Pons (tissue), 1 donor: ENCODE measurements at regions not wholly inside any gene's neighbourhood (a gene's known extent, or its start where the extent isn't known, plus 50 kb on each side); places are given as distances from the start of the nearest gene placed in this dataset.

Source experiments
- DNase-seq: peaks from one replicate; pipeline ENCODE4 v3.0.0-alpha.2; 2016; ENCODE audit warnings: low spot score

DNA sequence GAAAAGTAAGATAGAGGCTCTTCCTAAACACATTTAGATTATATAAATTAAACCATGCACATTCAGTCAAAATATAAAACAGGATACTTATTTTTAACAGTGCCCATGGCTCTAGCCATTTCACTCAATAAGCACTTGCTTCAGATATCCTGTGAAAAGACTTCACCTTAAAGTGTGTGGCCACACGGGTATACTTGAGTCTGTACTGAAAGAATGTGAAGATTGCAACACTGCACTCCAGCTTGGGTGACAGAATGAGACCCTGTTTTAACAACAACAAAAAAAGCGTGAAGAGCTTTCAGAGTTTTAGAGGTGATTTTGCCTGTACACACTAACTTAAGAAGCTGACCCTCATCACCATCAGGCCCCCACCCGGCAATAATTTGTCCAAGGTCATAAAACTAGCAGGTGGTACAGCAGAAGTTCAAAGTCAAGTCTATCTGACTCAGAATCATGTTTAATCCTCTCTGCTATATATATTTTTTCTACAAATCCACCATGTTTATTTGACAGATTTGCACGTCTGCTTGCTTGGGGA lies 203.5 kb upstream of the GUCY1A2 start:
- no peak for DNase-seq

DNA sequence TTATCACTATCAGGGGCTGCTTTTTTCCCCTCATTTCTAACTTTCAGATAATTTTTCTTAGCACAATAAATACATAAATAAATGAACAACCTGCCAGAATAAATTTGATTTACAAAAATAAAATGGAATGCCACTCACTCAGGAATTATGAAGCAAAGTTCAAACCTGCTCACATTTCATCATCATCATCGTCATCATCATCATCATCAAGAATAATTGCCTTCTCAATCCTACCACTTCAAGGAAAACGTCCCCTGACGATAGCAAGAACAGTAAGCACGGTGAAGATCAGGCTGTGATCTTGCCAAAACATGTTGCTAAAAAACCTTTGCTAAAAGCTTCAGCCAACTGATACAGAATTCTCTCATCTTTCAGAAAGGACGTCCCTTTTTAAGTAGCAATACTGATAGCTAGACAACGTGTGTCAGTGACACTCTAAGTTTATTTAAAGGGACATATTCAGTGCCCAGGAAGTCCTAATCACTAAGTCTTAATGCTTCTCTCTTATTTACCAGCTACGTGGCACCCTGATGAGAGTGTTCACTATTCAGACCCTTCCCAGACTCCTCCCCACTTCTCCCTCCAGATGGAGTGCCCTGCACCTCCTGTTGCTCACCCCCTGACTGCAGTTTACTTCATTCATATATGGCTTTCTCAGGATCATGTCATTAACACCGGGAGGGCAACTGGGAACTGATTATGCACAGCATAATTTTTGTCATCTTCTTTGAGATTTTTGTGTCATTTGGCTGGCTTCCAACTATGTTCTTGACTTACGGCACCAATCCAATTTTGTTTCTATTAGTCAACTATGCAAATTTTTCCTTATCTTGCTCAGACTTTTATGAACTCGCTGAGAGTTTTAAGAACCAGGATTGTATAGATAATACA lies 200.1 kb upstream of the GUCY1A2 start:
- no peak for DNase-seq

DNA sequence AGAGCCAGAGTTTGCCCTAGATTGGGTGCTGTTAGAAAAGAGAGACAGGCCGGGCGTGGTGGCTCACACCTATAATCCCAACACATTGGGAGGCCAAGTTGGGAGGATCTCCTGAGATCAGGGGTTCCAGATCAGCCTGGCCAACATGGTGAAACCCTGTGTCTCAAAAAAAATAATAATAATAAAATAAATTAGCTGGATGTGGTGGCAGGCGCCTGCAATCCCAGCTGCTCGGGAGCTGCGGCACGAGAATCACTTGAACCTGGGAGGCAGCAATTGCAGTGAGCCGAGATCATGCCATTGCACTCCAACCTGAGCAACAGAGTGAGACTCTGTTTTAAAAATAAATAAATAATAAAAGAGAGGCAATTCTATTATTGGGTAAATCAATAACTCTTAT lies 199.2 kb upstream of the GUCY1A2 start:
- DNase-seq, result no peak

DNA sequence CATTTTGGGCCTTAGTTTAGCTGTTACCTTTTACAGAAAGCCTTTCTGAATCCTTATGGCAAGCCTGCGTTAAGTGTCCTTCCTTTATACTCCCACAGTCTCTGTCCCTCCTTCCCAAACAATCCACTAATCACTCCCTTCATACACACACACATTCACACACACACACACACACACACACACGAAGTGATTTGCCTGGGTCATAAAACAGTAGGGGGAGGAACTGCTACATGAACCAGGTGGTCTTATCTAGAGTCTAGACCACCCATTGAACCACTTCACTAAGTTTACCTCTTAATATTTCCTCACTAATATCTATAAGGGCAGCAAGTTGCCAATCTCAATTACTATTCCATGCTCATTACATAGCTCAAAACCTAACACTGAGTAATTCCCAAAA lies 196.7 kb upstream of the GUCY1A2 start:
- DNase-seq, result no peak

DNA sequence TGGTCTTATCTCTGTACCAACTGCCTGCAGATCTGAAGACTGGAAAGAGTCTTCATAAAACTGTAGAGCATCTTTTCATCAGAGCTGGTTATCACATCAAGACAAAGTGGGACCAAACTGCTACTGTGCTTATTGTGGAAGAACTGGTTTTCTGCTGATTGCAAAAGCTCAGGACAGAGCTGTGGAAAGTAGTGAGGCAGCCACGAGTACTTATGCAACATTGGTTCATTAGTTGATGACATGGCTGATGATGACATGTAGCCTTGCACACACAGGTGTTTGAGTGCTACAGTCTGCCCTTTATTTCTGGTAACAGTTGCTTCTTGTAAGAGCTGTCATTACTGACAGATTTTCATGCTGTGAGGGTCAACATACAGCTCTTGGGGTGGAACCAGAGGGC lies 185.4 kb upstream of the GUCY1A2 start:
- no peak for DNase-seq

DNA sequence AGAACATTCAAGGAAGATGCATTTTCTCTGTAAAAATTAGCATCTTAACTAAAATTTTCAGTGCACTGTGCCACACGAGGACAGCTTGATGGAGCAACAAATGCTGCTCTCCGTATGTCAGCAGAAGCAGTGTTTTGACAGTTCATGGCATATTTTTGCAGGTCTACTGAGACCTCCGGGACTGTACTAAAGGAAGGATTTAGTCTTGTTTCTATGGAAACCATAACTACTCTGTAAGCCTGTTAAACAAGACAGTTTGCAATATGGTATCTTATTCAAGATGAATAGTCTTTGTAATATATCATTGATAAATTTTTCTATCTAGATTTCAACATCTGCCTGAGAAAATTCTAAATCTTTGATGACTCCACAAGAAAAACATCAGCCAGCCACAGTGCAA lies 184.0 kb upstream of the GUCY1A2 start:
- DNase-seq, result no peak

DNA sequence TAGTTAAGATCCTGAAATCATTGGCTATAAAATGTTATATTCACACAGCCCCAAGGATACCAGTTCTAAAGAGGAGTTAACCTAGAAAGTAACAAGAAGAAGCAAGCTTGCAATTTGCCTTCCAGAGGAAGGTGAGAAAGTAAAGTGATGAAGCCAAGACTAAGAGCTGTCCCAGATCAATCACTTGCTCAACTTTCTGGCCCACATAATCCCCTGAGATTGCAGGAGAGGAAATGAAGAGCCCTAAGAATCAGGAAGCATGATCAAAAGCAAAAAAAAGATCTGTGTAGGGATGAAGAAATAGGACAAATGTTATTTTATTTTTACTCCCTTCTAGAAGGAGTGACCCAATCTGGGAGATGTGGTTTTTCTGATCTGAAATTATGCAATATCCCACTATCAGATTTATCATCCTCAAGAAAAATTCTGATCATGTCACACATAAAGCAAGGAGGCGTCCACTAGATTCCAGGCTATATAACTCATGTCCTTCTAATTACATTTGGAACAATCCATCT lies 180.3 kb upstream of the GUCY1A2 start:
- DNase-seq, result no peak

DNA sequence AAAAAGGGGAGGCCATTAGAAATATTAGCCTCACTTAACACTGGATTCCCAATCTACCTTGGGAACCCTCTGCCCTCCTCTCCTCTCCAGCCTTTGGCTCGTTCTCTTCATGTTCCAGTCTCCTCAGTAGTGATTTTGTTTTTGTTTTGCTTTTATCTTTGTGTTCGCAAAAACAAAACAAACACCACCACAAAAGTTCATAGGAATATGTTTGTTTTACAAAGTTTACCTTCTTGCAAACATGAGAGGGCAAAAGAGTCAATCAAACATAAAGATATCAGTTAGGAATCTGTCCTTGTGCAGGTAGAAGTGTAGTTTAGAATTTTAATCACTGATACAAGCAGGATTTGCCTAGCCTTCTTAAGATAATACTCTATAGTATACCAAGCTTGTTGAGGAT lies 179.7 kb upstream of the GUCY1A2 start:
- DNase-seq, result no peak

DNA sequence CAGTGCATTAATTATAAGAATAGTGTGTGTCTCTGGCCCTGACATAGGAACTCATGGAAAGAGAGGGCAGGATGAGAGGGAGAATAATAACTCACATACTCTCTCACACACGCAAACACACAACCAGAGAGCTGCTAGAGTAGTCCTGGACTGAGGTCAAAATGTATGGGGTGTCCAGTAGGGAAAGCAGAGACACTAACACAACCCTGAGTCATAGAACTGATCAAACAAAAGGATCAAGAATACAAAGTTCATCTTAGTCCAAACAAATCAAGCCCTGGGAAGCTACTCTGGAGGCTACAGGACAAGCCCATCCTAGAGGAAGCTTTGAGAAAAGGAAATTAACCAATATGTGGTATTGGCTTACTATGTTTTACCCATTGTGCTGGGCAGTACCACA lies 178.5 kb upstream of the GUCY1A2 start:
- DNase-seq, result no peak

DNA sequence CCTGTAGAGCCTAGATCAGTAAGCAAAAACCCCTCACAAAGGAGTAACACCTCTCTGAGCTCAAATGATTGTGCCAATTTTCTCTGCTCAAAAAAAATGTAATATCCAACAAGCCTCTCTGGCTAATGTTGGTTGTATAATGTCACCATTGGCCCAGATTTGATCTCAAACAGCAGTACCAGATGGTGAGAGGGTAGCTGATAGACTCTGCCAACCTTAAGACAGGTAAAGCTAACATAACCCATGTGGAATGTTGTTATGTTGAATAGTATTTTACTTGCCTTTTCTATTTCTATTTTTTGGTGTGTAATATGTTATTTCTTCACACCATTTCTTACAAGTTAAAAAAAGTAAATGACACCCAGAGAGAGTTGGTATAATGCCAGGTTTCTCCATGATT lies 166.7 kb upstream of the GUCY1A2 start:
- DNase-seq, result peak; percentile 9

DNA sequence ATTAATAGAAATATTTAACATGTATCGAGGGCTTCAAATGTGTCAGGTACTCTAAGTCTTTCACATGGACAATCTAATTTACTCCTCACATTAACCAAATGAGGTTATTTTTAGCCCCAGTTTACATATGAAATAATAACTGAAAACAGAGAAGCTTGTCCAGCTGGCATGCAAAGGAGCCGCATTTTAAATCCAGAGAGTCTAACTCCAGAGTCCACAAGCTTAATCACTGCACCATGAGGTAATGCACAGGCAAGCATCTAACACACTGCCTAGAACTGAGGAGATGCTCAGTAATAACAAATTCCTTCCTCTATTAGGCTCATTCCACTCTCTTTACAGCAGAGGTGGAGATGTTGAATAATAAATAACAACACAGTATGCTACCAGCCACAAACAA lies 165.7 kb upstream of the GUCY1A2 start:
- DNase-seq, result no peak

DNA sequence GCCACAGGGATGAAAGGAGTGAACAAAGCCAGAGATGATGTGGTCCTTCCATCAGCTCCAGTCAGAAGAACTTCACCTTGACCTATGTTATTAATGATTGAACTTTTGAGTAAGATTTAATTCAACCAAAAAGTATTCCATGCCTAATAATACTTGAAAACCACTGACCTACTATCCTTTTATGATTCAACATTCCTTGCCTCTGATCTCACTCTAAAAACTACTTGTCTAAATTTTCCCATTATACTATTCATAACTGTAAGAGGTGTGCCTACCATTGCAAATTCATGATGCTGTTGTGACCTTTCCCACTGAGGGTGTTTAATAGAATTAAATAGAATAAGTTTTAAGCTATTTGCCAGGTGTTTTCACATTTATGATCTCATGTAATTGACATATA lies 164.7 kb upstream of the GUCY1A2 start:
- no peak for DNase-seq

DNA sequence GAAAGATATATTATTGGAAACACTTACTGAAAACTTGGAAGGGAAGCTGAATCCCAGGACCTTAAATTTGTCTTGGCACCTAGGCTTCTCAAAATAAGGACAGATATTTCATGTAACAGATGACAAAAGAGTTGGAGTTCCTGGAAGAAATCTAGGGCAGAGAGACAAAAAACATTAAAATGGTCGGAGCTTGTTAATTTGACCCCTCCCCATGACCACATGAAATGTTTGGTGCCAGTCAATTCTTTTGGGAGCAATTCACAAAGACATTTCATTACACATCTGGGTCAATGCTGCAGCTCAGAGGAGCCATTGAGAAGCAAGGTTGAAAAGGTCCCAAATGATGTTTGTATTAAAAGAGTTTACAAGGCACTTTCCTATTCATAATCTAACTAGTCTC lies 162.0 kb upstream of the GUCY1A2 start:
- no peak for DNase-seq

DNA sequence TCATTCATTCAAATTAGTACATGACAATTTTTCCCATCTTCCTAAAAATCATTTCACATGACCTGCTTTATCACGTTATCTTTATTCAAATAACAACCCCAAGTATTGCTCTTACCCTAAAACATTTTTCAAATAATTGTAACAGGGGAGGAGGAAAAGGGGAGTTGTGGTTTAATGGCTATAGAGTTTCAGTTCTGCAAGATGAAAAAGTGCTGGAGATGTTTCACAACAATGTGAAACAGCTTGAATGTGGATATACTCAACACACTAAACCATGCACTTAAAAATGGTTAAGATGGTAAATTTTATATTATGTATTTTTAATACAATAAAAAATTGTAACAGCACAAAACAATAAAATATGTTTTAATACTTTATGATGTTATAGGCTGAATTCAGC lies 161.6 kb upstream of the GUCY1A2 start:
- DNase-seq, result no peak

DNA sequence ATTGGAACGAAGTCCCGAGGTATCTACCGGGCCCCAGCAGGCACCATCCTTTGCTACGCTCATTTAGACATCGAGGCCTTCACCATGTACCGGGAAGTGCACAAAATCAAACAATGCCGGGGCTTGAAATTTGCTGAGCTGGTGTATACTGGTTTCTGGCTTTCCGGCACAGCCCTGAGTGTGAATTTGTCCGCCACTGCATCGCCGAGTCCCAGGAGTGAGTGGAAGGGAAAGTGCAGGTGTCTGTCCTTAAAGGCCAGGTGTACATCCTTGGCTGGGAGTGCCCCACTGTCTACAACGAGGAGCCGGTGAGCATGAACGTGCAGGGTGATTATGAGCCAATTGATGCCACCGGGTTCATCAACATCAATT lies 158.8 kb upstream of the GUCY1A2 start:
- DNase-seq, result no peak

DNA sequence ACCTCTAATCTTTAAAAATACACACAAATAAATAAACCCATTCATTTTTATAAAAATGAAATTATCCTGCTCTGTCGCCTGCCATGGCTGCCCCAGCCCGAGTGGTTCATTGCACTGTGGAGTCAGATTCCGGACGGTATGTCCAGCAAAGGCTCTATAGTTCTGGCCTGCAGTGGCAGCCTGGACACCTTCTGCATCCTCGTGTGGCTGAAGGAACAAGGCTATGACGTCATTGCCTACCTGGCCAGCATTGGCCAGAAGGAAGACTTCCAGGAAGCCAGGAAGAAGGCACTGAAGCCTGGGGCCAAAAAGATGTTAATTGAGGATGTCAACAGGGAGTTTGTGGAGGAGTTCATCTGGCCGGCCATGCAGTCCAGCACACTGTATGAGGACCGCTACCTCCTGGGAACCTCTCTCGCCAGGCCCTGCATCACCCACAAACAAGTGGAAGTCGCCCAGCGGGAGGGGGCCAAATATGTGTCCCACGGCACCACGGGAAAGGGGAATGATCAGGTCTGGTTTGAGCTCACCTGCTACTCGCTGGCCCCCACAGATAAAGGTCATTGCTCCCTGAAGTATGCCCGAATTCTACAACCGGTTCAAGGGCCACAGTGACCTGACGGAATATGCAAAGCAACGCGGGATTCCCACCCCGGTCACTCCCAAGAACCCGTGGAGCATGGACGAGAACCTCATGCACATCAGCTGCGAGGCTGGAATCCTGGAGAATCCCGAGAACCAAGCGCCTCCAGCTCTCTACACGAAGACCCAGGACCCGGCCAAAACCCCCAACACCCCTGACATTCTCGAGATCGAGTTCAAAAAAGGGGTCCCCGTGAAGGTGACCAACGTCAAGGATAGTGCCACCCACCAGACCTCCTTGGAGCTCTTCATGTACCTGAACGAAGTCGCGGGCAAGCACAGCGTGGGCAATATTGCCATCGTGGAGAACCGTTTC lies 158.2 kb upstream of the GUCY1A2 start:
- DNase-seq, result no peak

DNA sequence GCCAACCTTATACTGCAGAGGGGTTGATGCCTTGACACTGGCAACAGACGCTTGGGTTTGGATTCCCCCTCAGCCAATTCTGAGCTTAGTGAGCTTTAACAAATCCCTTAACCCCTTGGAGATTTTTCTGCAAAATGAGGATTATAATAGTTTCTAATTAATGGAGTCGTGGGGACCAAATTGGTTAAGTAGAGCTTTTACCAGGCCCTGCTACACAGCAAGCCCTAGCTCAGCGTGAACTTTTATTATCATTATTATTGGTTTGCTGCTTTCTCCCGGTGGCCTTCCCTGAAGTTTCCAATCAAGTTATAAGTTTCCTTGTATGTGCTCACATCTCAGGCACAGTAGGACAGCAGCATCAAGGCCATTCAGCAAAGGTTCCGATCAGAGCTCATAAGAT lies 156.6 kb upstream of the GUCY1A2 start:
- no peak for DNase-seq

DNA sequence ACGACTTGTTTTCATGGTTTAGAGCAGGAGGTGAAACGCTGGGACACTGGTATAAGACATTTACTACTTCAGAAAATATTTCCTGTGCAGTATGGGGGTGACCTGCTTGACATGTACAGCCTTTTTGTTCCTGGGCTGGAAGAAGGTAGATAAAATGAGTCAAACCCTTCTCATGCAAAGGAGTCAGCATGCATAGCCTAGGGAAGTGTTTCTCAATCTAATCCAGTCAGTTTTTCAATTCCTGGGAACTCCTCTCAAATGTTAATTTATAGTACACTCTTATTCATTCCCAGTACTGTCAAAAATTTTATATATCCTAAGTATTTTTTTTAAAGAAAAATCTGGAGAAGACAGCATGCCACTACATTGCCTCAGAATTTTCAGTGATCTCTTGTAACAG lies 154.7 kb upstream of the GUCY1A2 start:
- no peak for DNase-seq

DNA sequence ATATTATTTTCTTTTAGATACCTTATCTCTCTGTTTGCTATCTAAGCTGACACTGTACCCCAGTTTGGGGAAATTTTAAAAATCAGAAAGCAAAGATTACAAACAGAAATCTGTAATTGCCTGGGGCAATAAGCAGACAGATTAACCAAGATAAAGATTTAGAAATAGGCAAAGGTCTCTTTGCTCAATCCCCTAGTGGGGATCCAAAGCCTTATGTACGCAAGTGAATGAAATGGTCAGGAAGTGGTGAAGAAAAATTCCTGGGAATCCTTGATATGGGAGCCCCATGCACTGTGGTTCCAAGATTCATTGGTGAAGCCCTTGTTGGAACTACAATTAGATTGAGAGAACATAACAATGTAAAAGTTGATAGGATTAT lies 139.5 kb upstream of the GUCY1A2 start:
- no peak for DNase-seq

DNA sequence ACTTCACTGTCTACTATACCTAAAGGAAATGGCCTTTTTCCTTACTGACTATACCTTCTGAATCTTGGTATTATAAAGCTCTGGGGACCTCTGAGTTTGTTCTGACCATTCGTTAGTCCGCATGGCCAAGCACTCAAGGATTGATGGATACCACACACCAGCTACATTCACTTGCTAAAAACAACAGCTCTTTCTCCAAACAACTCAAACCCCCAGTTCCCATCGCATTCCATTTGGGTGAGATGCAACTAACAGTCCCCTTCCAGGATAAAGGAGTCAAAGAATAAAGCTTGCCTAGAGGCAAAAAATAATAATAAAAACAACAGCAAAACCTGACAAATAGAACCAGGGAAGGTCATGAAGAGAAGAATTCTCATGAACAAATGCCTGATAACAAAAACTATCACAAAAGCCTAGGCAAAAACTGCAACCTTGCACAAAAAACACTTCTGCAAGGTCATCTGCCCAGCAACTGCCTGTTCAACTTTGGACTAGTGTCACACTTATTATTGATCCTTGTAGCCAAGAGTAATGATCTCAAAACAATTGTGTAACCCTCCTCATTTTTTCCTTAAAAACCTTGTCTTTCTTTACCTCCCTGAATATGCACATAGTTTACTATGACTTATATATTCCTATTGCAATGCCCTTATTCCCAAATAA lies 139.0 kb upstream of the GUCY1A2 start:
- DNase-seq, result no peak

DNA sequence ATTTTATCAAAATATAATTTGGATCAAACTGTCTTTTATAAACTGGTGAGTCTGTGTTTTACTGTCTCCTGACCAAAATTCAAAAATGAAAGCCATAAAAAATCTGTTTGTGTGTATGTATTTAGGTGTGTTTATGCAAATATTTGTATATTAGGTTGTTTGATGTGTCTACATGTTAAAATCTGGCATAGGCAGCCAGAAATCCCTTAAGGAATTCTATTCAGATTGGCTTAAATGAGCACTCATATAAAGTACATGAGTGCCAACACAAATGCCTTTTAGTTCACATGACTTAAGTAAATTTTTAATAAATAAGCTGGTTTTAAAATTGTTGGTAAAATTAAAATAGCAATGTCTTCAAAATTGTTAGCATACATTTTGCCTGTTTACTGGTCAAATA lies 133.3 kb upstream of the GUCY1A2 start:
- DNase-seq, result no peak

DNA sequence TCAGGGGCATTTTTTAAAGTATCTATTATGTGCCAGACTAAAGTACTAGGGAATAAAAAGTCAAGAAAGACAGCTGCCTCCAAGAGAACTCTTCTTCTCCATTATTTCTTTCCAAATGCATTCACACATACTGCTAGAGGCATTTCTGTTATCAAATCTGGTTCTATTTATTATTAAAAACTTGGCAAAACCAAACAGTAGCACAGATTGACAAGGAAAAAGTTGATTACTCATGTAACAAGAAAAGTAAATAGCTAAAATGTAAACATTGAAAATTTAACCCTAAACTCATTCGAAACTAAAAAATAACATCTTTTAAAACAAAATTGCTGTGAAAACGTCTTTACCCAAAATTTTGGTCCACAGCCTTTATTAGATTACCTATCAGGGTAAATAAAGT lies 132.9 kb upstream of the GUCY1A2 start:
- no peak for DNase-seq
